ENCODE measurements at regions not wholly inside any gene's neighbourhood (a gene's known extent, or its start where the extent isn't known, plus 50 kb on each side); places are given as distances from the start of the nearest gene placed in this dataset.
"Not testable (repeated sequence)": the region's sequence is repeated elsewhere in the genome, so short reads cannot be mapped to it uniquely, and the experiment has no call there.

DNA sequence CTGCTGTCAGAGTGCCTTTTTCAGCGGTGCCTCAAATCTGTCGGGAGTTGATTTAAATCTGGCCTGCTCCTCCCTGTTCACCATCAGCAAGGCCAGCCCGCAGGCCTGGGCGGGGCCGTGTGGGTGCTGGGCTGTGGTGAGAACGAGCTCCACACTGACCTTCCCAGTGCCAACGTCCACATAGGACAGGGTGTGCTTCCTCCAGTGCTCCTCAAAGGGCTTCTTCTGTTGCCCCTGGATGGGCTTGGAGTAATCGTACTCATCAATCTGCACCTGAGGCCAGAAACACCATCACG, 50.2 kb upstream of the LPCAT1 start:
- TF ChIP-seq, protein P1, sequence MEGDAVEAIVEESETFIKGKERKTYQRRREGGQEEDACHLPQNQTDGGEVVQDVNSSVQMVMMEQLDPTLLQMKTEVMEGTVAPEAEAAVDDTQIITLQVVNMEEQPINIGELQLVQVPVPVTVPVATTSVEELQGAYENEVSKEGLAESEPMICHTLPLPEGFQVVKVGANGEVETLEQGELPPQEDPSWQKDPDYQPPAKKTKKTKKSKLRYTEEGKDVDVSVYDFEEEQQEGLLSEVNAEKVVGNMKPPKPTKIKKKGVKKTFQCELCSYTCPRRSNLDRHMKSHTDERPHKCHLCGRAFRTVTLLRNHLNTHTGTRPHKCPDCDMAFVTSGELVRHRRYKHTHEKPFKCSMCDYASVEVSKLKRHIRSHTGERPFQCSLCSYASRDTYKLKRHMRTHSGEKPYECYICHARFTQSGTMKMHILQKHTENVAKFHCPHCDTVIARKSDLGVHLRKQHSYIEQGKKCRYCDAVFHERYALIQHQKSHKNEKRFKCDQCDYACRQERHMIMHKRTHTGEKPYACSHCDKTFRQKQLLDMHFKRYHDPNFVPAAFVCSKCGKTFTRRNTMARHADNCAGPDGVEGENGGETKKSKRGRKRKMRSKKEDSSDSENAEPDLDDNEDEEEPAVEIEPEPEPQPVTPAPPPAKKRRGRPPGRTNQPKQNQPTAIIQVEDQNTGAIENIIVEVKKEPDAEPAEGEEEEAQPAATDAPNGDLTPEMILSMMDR (IDR thresholded peaks at IDR 0.05), result not testable (repeated sequence)
- not testable (repeated sequence) for TF ChIP-seq POLR2A (IDR thresholded peaks at IDR 0.05)
